H9 (cell line): ENCODE measurements at regions not wholly inside any gene's neighbourhood (a gene's known extent, or its start where the extent isn't known, plus 50 kb on each side); places are given as distances from the start of the nearest gene placed in this dataset.

Source experiments
- DNase-seq: peaks from one replicate; pipeline ENCODE4 v3.0.0-alpha.2; 2017
- H2AFZ ChIP-seq: one replicate; pipeline ENCODE4 v1.6.1; 2013; ENCODE audit warnings: mild to moderate bottlenecking, low read length, control low read depth, moderate library complexity
- H2AK5ac ChIP-seq: 2 replicates; pipeline ENCODE4 v1.6.1; 2013; ENCODE audit warnings: low read length, control low read depth, mixed read lengths; ENCODE audit not compliant: insufficient read length
- H2BK120ac ChIP-seq: one replicate; pipeline ENCODE4 v1.6.1; 2013; ENCODE audit warnings: low read depth, mild to moderate bottlenecking, low read length, control low read depth, inconsistent platforms; ENCODE audit not compliant: poor library complexity, severe bottlenecking
- H2BK12ac ChIP-seq: 2 replicates; pipeline ENCODE4 v1.6.1; 2013; ENCODE audit warnings: low read length, control low read depth, mixed read lengths, low read depth; ENCODE audit not compliant: insufficient read length
- H2BK15ac ChIP-seq: 2 replicates; pipeline ENCODE4 v1.6.1; 2013; ENCODE audit warnings: low read depth, low read length, control low read depth
- H2BK20ac ChIP-seq: one replicate; pipeline ENCODE4 v1.6.1; 2013; ENCODE audit warnings: low read depth, mild to moderate bottlenecking, low read length, control low read depth, inconsistent platforms; ENCODE audit not compliant: poor library complexity, severe bottlenecking
- H2BK5ac ChIP-seq: 2 replicates; pipeline ENCODE4 v1.6.1; 2013; ENCODE audit warnings: low read length, control low read depth, mixed read lengths; ENCODE audit not compliant: insufficient read length
- H3K14ac ChIP-seq: 2 replicates; pipeline ENCODE4 v1.6.1; 2013; ENCODE audit warnings: low read length, control low read depth; ENCODE audit not compliant: insufficient read depth
- H3K18ac ChIP-seq: 2 replicates; pipeline ENCODE4 v1.6.1; 2013; ENCODE audit warnings: low read depth, mild to moderate bottlenecking, mixed read lengths, low read length, control low read depth; ENCODE audit not compliant: insufficient read length
- H3K23ac ChIP-seq: 2 replicates; pipeline ENCODE4 v1.6.1; 2013; ENCODE audit warnings: low read length, control low read depth, mixed read lengths, low read depth; ENCODE audit not compliant: insufficient read length
- H3K23me2 ChIP-seq: 2 replicates; pipeline ENCODE4 v1.6.1; 2013; ENCODE audit warnings: low read depth, mild to moderate bottlenecking, mixed read lengths, low read length, control low read depth; ENCODE audit not compliant: insufficient read length, poor library complexity, severe bottlenecking
- H3K27ac ChIP-seq: 2 replicates; pipeline ENCODE4 v1.5.1; 2013; ENCODE audit warnings: low read length, control low read depth, mixed read lengths, low read depth; ENCODE audit not compliant: insufficient read length
- H3K27me3 ChIP-seq: 2 replicates; pipeline ENCODE4 v1.6.1; 2013; ENCODE audit warnings: low read length, control low read depth, inconsistent platforms; ENCODE audit not compliant: insufficient read depth
- H3K4ac ChIP-seq: 2 replicates; pipeline ENCODE4 v1.6.1; 2013; ENCODE audit warnings: low read depth, mild to moderate bottlenecking, control low read depth, inconsistent platforms, low read length, moderate library complexity
- H3K4me1 ChIP-seq: 2 replicates; pipeline ENCODE4 v1.6.1; 2013; ENCODE audit warnings: low read length, control low read depth, inconsistent platforms; ENCODE audit not compliant: insufficient read depth
- H3K4me2 ChIP-seq: 2 replicates; pipeline ENCODE4 v1.6.1; 2013; ENCODE audit warnings: low read length, control low read depth, mixed read lengths; ENCODE audit not compliant: insufficient read length, insufficient read depth
- H3K56ac ChIP-seq: 2 replicates; pipeline ENCODE4 v1.6.1; 2013; ENCODE audit warnings: low read depth, mild to moderate bottlenecking, mixed read lengths, low read length, control low read depth; ENCODE audit not compliant: insufficient read length
- H3K79me1 ChIP-seq: 2 replicates; pipeline ENCODE4 v1.6.1; 2013; ENCODE audit warnings: low read depth, mild to moderate bottlenecking, moderate library complexity, low read length, control low read depth, inconsistent platforms; ENCODE audit not compliant: insufficient read depth, poor library complexity, severe bottlenecking
- H3K79me2 ChIP-seq: 2 replicates; pipeline ENCODE4 v1.6.1; 2013; ENCODE audit warnings: low read length, control low read depth, inconsistent platforms; ENCODE audit not compliant: insufficient read depth
- H3K9ac ChIP-seq: 2 replicates; pipeline ENCODE4 v1.6.1; 2013; ENCODE audit warnings: low read length, control low read depth, mixed read lengths; ENCODE audit not compliant: insufficient read length; ENCODE audit errors: extremely low read depth
- H3K9me3 ChIP-seq: one replicate; pipeline ENCODE4 v1.6.1; 2013; ENCODE audit warnings: low read depth, low read length, inconsistent platforms; ENCODE audit not compliant: control insufficient read depth
- H3T11ph ChIP-seq: one replicate; pipeline ENCODE4 v1.6.1; 2013; ENCODE audit warnings: mild to moderate bottlenecking, low read length, control low read depth, inconsistent platforms
- H4K20me1 ChIP-seq: one replicate; pipeline ENCODE4 v1.6.1; 2013; ENCODE audit not compliant: control insufficient read depth, insufficient read length, insufficient read depth
- H4K5ac ChIP-seq: 2 replicates; pipeline ENCODE4 v1.6.1; 2013; ENCODE audit warnings: low read depth, mild to moderate bottlenecking, mixed read lengths, low read length, control low read depth; ENCODE audit not compliant: insufficient read length
- H4K8ac ChIP-seq: replicated peaks from 2 replicates; pipeline ENCODE4 v1.6.1; 2013; ENCODE audit warnings: low read length, control low read depth, mixed read lengths, low read depth; ENCODE audit not compliant: insufficient read length
- H4K91ac ChIP-seq: 2 replicates; pipeline ENCODE4 v1.6.1; 2013; ENCODE audit warnings: low read depth, mild to moderate bottlenecking, moderate library complexity, mixed read lengths, low read length, control low read depth; ENCODE audit not compliant: insufficient read length
- H3K27ac Mint-ChIP-seq, 3 experiments: 2 replicates in 2 of 3; 3 replicates in 1 of 3; pipeline ENCODE4 v1.8.0; 2020 to 2021; ENCODE audit warnings: mixed read lengths in 3 of 3, mild to moderate bottlenecking in 1 of 3, moderate library complexity in 1 of 3
- H3K27me3 Mint-ChIP-seq: 2 replicates; pipeline ENCODE4 v1.8.0; 2021; ENCODE audit warnings: low read depth, mild to moderate bottlenecking, moderate library complexity, mixed read lengths
- H3K36me3 Mint-ChIP-seq, 3 experiments: 2 replicates in 2 of 3; 3 replicates in 1 of 3; pipeline ENCODE4 v1.8.0; 2020 to 2021; ENCODE audit warnings: low read depth in 3 of 3, mixed read lengths in 3 of 3; ENCODE audit not compliant: insufficient read depth in 1 of 3
- H3K4me1 Mint-ChIP-seq, 2 experiments: 2 replicates each; pipeline ENCODE4 v1.8.0; 2020; ENCODE audit warnings: mixed read lengths in 2 of 2
- H3K4me3 Mint-ChIP-seq, 2 experiments: 2 replicates in 1 of 2; 3 replicates in 1 of 2; pipeline ENCODE4 v1.8.0; 2020 to 2021; ENCODE audit warnings: mild to moderate bottlenecking in 2 of 2, mixed read lengths in 2 of 2, moderate library complexity in 1 of 2
- H3K9me3 Mint-ChIP-seq, 2 experiments: 2 replicates in 1 of 2; 3 replicates in 1 of 2; pipeline ENCODE4 v1.8.0; 2020; ENCODE audit warnings: mild to moderate bottlenecking in 2 of 2, mixed read lengths in 2 of 2, moderate library complexity in 1 of 2
- CTCF ChIP-seq: fragments of 200-600 bp; sonication (generic); conservative IDR thresholded peaks from 3 replicates; pipeline ENCODE4 v1.8.0; 2021; ENCODE audit warnings: antibody characterized with exemption, mild to moderate bottlenecking
- WGBS: extraction: QIAGEN DNeasy Blood & Tissue Kit; methylation state at CpG from one replicate; pipeline ENCODE4 v1.1.7; 2013; ENCODE audit warnings: missing lambda C conversion rate, low lambda C conversion rate, mixed read lengths; ENCODE audit not compliant: insufficient read length; ENCODE audit errors: extremely low coverage; 5-methylcytosine and 5-hydroxymethylcytosine counted together

- H3K9me3 ChIP-seq: no peaks in the 10 kb centered on the region
- H2AK5ac ChIP-seq: no peak overlapping the region
- Mint-ChIP-seq H3K36me3 (no peaks in the 10 kb centered on the region), H3K27ac (no peak overlapping the region), H3K4me1 (peaks cover 23 to 43% of the 10 kb centered on the region in 2 experiments), H3K9me3 (no peaks in the 10 kb centered on the region), H3K4me3 (no peak overlapping the region), H3K27me3 (peaks cover 6% of the 10 kb centered on the region)
- no peak overlapping the region for H3K56ac ChIP-seq
- H2BK15ac ChIP-seq: no peak overlapping the region
- WGBS: no CpG with 5 or more reads among the region's 10 CpGs
- no peak overlapping the region for H4K8ac ChIP-seq
- H2BK5ac ChIP-seq: no peak overlapping the region
- H3T11ph ChIP-seq: no peak overlapping the region
- H2BK12ac ChIP-seq: no peak overlapping the region
- no peak overlapping the region for H3K23ac ChIP-seq
- H2BK120ac ChIP-seq: no peak overlapping the region
- no peaks in the 10 kb centered on the region for H3K23me2 ChIP-seq
- H3K27me3 ChIP-seq: no peaks in the 10 kb centered on the region
- H3K4me2 ChIP-seq: no peak overlapping the region
- H4K91ac ChIP-seq: no peak overlapping the region
- H3K4me1 ChIP-seq: no peaks in the 10 kb centered on the region
- H3K4ac ChIP-seq: no peak overlapping the region
- H3K9ac ChIP-seq: no peak overlapping the region
- H2AFZ ChIP-seq: no peak overlapping the region
- no peak overlapping the region for H2BK20ac ChIP-seq
- no peak overlapping the region for H3K27ac ChIP-seq
- H3K14ac ChIP-seq: no peak overlapping the region
- no peak for TF ChIP-seq CTCF
- H3K79me1 ChIP-seq: no peaks in the 10 kb centered on the region
- DNase-seq: no peak
- no peaks in the 10 kb centered on the region for H4K20me1 ChIP-seq
- no peak overlapping the region for H3K18ac ChIP-seq
- no peaks in the 10 kb centered on the region for H3K79me2 ChIP-seq
- H4K5ac ChIP-seq: no peak overlapping the region
Measured at GRCh38 chr2:20137131-20137571, 85.7 kb upstream of the LAPTM4A start.
